ENCODE measurements at regions not wholly inside any gene's neighbourhood (a gene's known extent, or its start where the extent isn't known, plus 50 kb on each side); places are given as distances from the start of the nearest gene placed in this dataset.

DNA sequence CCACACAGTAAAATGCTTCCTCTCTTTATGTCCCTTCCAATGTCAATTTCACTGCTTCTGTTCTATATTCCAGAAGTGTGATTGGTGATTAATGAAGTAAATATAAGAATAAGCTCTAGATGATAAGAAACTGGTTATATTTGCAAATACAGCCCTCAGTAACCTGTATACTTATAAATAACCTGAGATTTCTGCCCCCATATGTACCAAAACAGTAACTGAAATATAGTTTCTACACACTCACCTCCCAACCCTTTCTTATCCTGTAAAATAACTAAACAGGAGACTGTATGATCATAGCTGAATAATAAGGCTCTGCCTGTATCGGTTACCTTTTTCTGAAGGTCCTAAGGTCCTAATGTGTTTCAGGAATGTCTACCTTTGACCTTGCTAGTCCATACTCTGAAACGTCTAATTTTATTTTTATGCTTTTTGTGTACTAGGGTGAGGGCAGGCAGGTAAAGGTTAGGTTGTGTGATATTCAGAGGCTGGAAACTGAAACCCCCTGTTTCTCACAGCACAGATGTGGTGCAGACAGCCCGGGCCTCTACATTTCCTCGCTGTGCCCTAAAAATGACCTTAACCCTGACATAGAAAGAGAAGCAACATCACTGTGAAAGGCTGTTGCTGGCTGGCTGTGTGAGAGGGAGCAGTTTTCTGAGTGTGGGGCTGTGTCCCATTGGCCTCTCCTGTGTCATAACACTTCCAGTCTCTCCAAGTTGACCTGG lies 378.8 kb downstream of the CENPW start:
- Mint-ChIP-seq H3K4me1 (peaks cover 51% of the 10 kb centered on the region), H3K36me3 (peaks cover 2% of the 10 kb centered on the region), H3K27me3 (ENCODE audit: insufficient read depth, low read depth) (peaks cover 2% of the 10 kb centered on the region), H3K9me3 (peaks cover 3% of the 10 kb centered on the region), H3K27ac (no peak overlapping the region), H3K4me3 (no peak overlapping the region)
- no peak overlapping the region for H2AFZ ChIP-seq (replicated peaks)
- H3K4me2 ChIP-seq, result no peak overlapping the region
- H3K4me1 ChIP-seq, result peaks cover 31% of the 10 kb centered on the region
- DNase-seq (ENCODE audit: low spot score), result no peak
- H3K27me3 ChIP-seq, result no peaks in the 10 kb centered on the region
- H3K36me3 ChIP-seq, result no peaks in the 10 kb centered on the region
- H3K27ac ChIP-seq, result no peak overlapping the region
- no peak overlapping the region for H3K9ac ChIP-seq
- H3K4me3 ChIP-seq, result no peak overlapping the region
- H3K79me2 ChIP-seq (ENCODE audit: low read depth), result no peaks in the 10 kb centered on the region
- H3K9me3 ChIP-seq (ENCODE audit: low read depth), result no peaks in the 10 kb centered on the region
- no peaks in the 10 kb centered on the region for H4K20me1 ChIP-seq (ENCODE audit: low read depth)
- H3F3A ChIP-seq (ENCODE audit: low read depth), result peaks cover 8% of the 10 kb centered on the region
- TF ChIP-seq EZH2phosphoT487 (IDR thresholded peaks at IDR 0.05), result no peak
- TF ChIP-seq, protein P1, sequence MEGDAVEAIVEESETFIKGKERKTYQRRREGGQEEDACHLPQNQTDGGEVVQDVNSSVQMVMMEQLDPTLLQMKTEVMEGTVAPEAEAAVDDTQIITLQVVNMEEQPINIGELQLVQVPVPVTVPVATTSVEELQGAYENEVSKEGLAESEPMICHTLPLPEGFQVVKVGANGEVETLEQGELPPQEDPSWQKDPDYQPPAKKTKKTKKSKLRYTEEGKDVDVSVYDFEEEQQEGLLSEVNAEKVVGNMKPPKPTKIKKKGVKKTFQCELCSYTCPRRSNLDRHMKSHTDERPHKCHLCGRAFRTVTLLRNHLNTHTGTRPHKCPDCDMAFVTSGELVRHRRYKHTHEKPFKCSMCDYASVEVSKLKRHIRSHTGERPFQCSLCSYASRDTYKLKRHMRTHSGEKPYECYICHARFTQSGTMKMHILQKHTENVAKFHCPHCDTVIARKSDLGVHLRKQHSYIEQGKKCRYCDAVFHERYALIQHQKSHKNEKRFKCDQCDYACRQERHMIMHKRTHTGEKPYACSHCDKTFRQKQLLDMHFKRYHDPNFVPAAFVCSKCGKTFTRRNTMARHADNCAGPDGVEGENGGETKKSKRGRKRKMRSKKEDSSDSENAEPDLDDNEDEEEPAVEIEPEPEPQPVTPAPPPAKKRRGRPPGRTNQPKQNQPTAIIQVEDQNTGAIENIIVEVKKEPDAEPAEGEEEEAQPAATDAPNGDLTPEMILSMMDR (IDR thresholded peaks at IDR 0.05), result no peak
- no peak for TF ChIP-seq EZH2 (IDR thresholded peaks at IDR 0.05)

DNA sequence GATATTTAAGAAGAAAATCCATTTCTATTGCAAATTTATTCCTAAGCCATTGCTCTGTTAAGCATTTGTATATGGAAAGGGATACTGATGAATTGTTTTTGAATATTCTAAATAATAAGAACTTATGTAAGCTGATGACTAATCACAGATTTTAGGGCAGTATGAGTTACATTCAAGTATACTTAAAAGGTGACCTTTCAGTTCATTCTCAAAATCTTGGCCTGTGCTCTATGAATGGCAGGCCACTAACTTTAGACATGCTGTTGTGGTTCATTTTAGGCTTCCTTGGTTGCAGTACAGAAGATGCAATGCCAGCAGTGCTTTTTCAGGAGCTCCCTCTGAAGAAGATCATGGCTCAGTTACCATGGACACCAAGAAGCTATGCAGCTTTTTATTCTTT lies 380.4 kb downstream of the CENPW start:
- Histone ChIP-seq H3K79me2 (ENCODE audit: low read depth) (no peaks in the 10 kb centered on the region), H2AFZ (replicated peaks) (no peak overlapping the region), H3K27me3 (no peaks in the 10 kb centered on the region), H3K9me3 (ENCODE audit: low read depth) (no peaks in the 10 kb centered on the region), H3F3A (ENCODE audit: low read depth) (peaks cover 8% of the 10 kb centered on the region), H3K4me3 (no peak overlapping the region), H3K27ac (no peak overlapping the region), H3K4me1 (peaks cover 21% of the 10 kb centered on the region), H3K9ac (no peak overlapping the region), H4K20me1 (ENCODE audit: low read depth) (no peaks in the 10 kb centered on the region), H3K36me3 (no peaks in the 10 kb centered on the region), H3K4me2 (no peak overlapping the region)
- no peak for DNase-seq (ENCODE audit: low spot score)
- H3K4me3 Mint-ChIP-seq, result no peak overlapping the region
- H3K9me3 Mint-ChIP-seq, result peaks cover 10% of the 10 kb centered on the region
- H3K27ac Mint-ChIP-seq, result peak overlapping the region; percentile 35
- peaks cover 2% of the 10 kb centered on the region for H3K27me3 Mint-ChIP-seq (ENCODE audit: insufficient read depth, low read depth)
- H3K36me3 Mint-ChIP-seq, result peaks cover 4% of the 10 kb centered on the region
- H3K4me1 Mint-ChIP-seq, result peaks cover 46% of the 10 kb centered on the region
- TF ChIP-seq, protein P1 (IDR thresholded peaks at IDR 0.05), result no peak
- TF ChIP-seq EZH2phosphoT487 (IDR thresholded peaks at IDR 0.05), result no peak
- TF ChIP-seq EZH2 (IDR thresholded peaks at IDR 0.05), result no peak

DNA sequence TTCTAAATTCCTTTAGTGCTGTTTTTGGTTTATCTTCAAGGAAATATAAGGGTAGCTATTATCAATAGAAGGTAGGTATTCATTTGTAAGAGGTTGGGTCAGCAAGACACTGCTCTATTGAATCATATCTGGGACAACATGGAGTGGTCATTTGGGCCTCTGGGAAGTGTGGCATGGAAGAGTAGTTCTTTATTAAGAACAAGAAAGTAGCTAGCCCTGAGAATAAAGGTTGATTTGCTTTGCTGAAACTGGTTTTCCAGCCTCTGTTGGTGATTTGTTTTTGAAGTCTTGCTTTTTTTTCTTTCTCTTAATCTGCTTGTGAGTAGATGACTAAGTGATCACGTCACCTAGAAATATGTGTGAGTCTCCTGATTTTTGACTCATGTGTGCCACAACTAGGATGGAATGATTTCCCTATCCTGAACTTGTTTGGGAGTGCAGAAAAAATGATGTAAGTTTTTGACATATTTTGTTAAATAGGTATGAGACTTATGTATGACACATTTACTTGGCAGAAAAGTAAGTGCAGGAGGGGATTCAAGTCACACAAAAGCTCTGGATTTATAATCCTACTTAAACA lies 381.8 kb downstream of the CENPW start:
- TF ChIP-seq EZH2phosphoT487 (IDR thresholded peaks at IDR 0.05), result no peak
- TF ChIP-seq, protein P1 (IDR thresholded peaks at IDR 0.05), result no peak
- no peak for TF ChIP-seq EZH2 (IDR thresholded peaks at IDR 0.05)
- H3K27me3 ChIP-seq, result no peaks in the 10 kb centered on the region
- no peaks in the 10 kb centered on the region for H3K36me3 ChIP-seq
- Mint-ChIP-seq H3K9me3 (peaks cover 20% of the 10 kb centered on the region), H3K4me1 (peaks cover 39% of the 10 kb centered on the region), H3K36me3 (peaks cover 4% of the 10 kb centered on the region), H3K27ac (no peak overlapping the region), H3K4me3 (no peak overlapping the region), H3K27me3 (ENCODE audit: insufficient read depth, low read depth) (peaks cover 2% of the 10 kb centered on the region)
- H3K4me2 ChIP-seq, result no peak overlapping the region
- no peak overlapping the region for H3K4me3 ChIP-seq
- H3K79me2 ChIP-seq (ENCODE audit: low read depth), result no peaks in the 10 kb centered on the region
- peaks cover 3% of the 10 kb centered on the region for H3F3A ChIP-seq (ENCODE audit: low read depth)
- H2AFZ ChIP-seq (replicated peaks), result no peak overlapping the region
- DNase-seq (ENCODE audit: low spot score), result no peak
- no peaks in the 10 kb centered on the region for H4K20me1 ChIP-seq (ENCODE audit: low read depth)
- peaks cover 10% of the 10 kb centered on the region for H3K4me1 ChIP-seq
- H3K27ac ChIP-seq, result no peak overlapping the region
- H3K9ac ChIP-seq, result no peak overlapping the region
- no peaks in the 10 kb centered on the region for H3K9me3 ChIP-seq (ENCODE audit: low read depth)

All from neural progenitor cell (in vitro differentiated cells).